ENCODE measurements at regions not wholly inside any gene's neighbourhood (a gene's known extent, or its start where the extent isn't known, plus 50 kb on each side); places are given as distances from the start of the nearest gene placed in this dataset.

DNA sequence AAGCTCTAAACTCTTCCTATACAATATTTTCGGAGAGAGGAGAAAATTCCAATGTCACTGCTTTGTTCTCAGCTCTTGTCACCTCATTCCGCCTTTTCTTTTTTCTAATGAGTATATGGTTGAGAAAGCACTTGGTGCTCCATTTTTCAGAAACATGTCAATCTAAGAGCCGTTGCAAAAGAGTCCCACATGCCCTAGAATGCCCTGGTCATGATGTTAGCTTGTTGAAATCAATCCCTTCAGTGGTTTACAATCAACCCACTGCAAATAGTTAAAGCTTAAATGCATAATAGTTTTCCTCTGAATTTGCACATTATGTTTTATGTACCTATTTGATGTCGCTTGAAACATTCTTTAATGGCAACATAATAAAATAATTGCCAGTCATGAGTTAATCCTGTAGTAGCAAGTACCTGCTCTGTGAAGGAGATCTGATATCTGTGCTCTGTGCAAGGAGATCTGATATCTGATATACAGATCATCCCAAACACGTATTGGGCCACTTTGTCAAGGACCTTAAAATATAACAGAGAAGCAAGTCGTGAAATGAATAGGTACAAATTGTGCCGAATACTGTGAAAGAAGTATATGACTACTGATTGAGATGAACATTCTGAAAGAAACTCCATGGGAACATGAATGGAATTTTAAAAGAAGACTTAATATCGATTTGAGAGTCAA is 1633.5 kb downstream of the SUCLG1 start:
- TF ChIP-seq CTCF (IDR thresholded peaks at IDR 0.05) (no peak), POLR2AphosphoS5 (IDR thresholded peaks at IDR 0.05; ENCODE audit: low read depth, low read length) (no peak), SIN3A (IDR thresholded peaks at IDR 0.05; ENCODE audit: borderline replicate concordance, insufficient read depth, low read depth, low read length) (no peak), TCF7L2 (IDR thresholded peaks at IDR 0.05; ENCODE audit: low read depth, low read length) (no peak)
- TF ChIP-seq, protein P1, sequence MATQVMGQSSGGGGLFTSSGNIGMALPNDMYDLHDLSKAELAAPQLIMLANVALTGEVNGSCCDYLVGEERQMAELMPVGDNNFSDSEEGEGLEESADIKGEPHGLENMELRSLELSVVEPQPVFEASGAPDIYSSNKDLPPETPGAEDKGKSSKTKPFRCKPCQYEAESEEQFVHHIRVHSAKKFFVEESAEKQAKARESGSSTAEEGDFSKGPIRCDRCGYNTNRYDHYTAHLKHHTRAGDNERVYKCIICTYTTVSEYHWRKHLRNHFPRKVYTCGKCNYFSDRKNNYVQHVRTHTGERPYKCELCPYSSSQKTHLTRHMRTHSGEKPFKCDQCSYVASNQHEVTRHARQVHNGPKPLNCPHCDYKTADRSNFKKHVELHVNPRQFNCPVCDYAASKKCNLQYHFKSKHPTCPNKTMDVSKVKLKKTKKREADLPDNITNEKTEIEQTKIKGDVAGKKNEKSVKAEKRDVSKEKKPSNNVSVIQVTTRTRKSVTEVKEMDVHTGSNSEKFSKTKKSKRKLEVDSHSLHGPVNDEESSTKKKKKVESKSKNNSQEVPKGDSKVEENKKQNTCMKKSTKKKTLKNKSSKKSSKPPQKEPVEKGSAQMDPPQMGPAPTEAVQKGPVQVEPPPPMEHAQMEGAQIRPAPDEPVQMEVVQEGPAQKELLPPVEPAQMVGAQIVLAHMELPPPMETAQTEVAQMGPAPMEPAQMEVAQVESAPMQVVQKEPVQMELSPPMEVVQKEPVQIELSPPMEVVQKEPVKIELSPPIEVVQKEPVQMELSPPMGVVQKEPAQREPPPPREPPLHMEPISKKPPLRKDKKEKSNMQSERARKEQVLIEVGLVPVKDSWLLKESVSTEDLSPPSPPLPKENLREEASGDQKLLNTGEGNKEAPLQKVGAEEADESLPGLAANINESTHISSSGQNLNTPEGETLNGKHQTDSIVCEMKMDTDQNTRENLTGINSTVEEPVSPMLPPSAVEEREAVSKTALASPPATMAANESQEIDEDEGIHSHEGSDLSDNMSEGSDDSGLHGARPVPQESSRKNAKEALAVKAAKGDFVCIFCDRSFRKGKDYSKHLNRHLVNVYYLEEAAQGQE (IDR thresholded peaks at IDR 0.05; ENCODE audit: insufficient read depth in 1 of 2, low read depth in 2 of 2, low read length in 1 of 2): no peak

Measured in Panc1 (cell line).